ENCODE measurements at regions not wholly inside any gene's neighbourhood (a gene's known extent, or its start where the extent isn't known, plus 50 kb on each side); places are given as distances from the start of the nearest gene placed in this dataset.

DNA sequence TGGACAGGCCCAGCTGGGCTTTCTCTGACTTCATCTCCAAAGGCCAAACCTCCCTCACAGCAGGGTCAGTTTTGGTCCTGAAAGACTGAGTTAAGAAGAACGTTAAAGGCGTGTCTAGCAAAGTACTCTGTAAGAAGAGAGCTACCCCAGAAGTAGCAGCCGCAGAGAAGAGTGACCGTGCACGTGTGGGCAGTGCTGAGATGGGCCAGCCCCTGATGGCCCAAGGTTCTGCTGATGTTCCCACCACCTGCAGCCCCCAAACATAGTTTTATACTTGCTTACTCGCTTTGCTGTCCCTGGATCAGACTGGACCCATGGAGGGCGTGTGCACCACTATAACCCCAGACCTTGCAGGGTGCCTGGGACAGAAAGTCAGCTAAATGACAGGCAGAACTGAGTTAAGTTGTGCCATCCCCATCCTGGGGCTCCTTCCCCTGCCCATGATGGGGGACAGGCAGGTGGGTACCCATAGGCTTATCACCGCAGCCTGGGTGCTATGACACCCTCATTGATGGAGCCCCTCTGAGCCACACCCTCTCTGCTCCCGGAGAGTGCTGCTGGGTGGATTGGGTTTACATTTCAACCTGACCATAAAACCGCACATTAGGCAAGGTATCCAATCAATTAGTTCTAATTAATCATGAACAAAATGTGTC, 367.3 kb upstream of the HS6ST1 start:
- intact Hi-C loops (cut with DNase I) = no loop called here
- H3K9me3 ChIP-seq = no peaks in the 10 kb centered on the region
- TF ChIP-seq, protein P1, sequence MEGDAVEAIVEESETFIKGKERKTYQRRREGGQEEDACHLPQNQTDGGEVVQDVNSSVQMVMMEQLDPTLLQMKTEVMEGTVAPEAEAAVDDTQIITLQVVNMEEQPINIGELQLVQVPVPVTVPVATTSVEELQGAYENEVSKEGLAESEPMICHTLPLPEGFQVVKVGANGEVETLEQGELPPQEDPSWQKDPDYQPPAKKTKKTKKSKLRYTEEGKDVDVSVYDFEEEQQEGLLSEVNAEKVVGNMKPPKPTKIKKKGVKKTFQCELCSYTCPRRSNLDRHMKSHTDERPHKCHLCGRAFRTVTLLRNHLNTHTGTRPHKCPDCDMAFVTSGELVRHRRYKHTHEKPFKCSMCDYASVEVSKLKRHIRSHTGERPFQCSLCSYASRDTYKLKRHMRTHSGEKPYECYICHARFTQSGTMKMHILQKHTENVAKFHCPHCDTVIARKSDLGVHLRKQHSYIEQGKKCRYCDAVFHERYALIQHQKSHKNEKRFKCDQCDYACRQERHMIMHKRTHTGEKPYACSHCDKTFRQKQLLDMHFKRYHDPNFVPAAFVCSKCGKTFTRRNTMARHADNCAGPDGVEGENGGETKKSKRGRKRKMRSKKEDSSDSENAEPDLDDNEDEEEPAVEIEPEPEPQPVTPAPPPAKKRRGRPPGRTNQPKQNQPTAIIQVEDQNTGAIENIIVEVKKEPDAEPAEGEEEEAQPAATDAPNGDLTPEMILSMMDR (IDR thresholded peaks at IDR 0.05) = no peak
- TF ChIP-seq POLR2A (IDR thresholded peaks at IDR 0.05) = no peak
- DNase-seq (no peak), ATAC-seq (no peak)
- no peak overlapping the region for H3K4me3 ChIP-seq
- no peaks in the 10 kb centered on the region for H3K4me1 ChIP-seq
- no CpG with 5 or more reads among the region's 10 CpGs for WGBS (ENCODE audit: insufficient coverage, low coverage, low lambda C conversion rate, missing lambda C conversion rate)
- no peaks in the 10 kb centered on the region for H3K27me3 ChIP-seq
- no peak overlapping the region for H3K27ac ChIP-seq
- no peaks in the 10 kb centered on the region for H3K36me3 ChIP-seq

DNA sequence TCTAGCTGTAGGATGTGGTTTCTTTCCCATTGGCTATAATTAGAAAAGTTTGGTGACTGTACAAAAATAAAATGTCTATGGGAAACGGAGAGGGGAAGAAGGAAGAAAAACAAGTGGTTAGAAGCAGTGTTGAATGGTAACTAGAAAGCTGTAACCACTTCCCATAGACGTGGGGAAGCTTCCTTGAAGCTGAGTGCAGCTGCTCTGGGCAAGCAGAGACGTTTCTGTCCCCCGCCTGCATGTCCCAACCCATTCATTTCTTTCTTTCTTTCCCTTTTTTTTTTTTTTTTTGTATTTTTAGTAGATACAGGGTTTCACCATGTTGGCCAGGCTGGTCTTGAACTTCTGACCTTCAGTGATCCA, 367.8 kb upstream of the HS6ST1 start:
- no peak for DNase-seq
- intact Hi-C loops (cut with DNase I) = no loop called here

DNA sequence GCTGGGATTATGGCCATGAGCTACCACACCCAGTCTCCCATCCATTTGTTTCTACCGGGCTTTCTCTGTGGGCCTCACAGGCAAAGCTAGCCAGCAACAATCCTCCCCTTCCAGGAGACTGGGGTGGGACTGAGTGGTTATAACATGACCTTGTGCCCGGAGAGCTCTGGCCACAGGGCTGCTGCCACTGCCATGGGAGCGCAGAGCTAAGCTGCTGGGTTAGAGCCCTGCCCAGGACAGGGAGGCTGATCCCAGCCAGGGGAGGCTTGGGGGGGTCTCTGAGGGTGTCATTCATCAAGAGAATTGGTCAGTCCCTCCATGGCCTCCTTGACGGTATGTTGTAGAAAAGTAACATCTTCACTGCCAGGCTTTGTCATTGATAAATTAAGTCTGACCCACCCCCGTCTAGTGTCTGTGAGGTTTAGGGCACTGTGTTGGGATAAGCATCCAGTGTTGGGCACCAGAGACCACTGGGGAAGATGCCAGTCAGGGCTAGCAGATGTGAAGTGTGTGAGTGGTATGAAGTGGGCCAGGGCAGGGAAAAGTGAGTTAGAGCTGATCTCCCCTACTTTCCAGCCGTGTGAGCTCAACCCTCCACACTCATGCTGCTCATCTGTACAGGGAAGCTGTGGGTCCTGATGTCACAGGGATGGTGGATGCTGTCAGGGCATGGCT, 368.4 kb upstream of the HS6ST1 start:
- Histone ChIP-seq H3K9me3 (no peaks in the 10 kb centered on the region), H3K4me3 (no peak overlapping the region), H3K36me3 (no peaks in the 10 kb centered on the region), H3K27ac (no peak overlapping the region), H3K27me3 (no peaks in the 10 kb centered on the region), H3K4me1 (no peaks in the 10 kb centered on the region)
- TF ChIP-seq POLR2A (IDR thresholded peaks at IDR 0.05) = no peak
- TF ChIP-seq, protein P1 (IDR thresholded peaks at IDR 0.05) = no peak
- 61% methylated on average over 2 of the region's 6 CpGs for WGBS (ENCODE audit: insufficient coverage, low coverage, low lambda C conversion rate, missing lambda C conversion rate)
- intact Hi-C loops (cut with DNase I) = no loop called here
- DNase-seq = no peak
- ATAC-seq = no peak

More for the DNA sequence above, 367.8 kb upstream of the HS6ST1 start:
- Histone ChIP-seq H3K9me3 (no peaks in the 10 kb centered on the region), H3K36me3 (no peaks in the 10 kb centered on the region), H3K4me1 (no peaks in the 10 kb centered on the region), H3K27me3 (no peaks in the 10 kb centered on the region), H3K4me3 (no peak overlapping the region), H3K27ac (no peak overlapping the region)
- ATAC-seq = peak in 2 of 4 donors; percentile 39 to 58
- WGBS (ENCODE audit: insufficient coverage, low coverage, low lambda C conversion rate, missing lambda C conversion rate) = 32% methylated on average over 3 of the region's 4 CpGs
- TF ChIP-seq, protein P1 (IDR thresholded peaks at IDR 0.05) = no peak
- no peak for TF ChIP-seq POLR2A (IDR thresholded peaks at IDR 0.05)

DNA sequence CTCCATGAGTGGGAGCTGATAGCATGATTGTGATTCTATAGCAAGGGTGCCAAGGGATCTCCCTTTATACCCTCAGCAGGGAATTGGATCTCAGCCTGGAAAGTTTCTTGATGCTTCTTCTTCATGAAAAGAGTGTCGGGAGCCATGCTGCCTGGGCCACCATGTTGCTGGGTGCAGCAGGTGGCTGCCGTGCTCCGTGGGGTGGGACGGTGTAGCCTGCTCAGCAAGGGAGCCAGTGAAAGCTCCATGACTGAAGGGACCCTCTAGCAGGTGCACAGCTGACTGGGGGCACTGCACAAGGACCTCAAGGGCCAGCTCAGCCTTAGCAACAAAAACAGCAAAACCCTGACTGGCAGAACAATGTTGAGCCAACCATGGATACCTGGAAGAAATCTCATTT, 368.9 kb upstream of the HS6ST1 start:
- H3K4me3 ChIP-seq = no peak overlapping the region
- no peak for ATAC-seq
- no peaks in the 10 kb centered on the region for H3K36me3 ChIP-seq
- no peak for DNase-seq
- no peaks in the 10 kb centered on the region for H3K4me1 ChIP-seq
- no peaks in the 10 kb centered on the region for H3K9me3 ChIP-seq
- no peaks in the 10 kb centered on the region for H3K27me3 ChIP-seq
- WGBS (ENCODE audit: insufficient coverage, low coverage, low lambda C conversion rate, missing lambda C conversion rate) = no CpG with 5 or more reads among the region's 4 CpGs
- no peak overlapping the region for H3K27ac ChIP-seq
- intact Hi-C loops (cut with DNase I) = no loop called here
- TF ChIP-seq, protein P1 (IDR thresholded peaks at IDR 0.05) = no peak
- no peak for TF ChIP-seq POLR2A (IDR thresholded peaks at IDR 0.05)

All from right lobe of liver (tissue), 6 donors.